Ovary (tissue), 3 donors: ENCODE measurements at regions not wholly inside any gene's neighbourhood (a gene's known extent, or its start where the extent isn't known, plus 50 kb on each side); places are given as distances from the start of the nearest gene placed in this dataset.

Experiments used
- CTCF ChIP-seq, 3 donors: fragments of 450-650 bp in 2 of 3; fragments of 200-600 bp in 1 of 3; IDR thresholded peaks; one replicate each; pipeline versions ENCODE4 v1.5.1 to v1.8.0; 2016 to 2022; ENCODE audit warnings: antibody characterized with exemption in 3 of 3, mild to moderate bottlenecking in 1 of 3
- EP300 ChIP-seq: sonication (generic); formaldehyde crosslinking; IDR thresholded peaks from one replicate; pipeline ENCODE4 v1.6.1; 2017; ENCODE audit warnings: antibody characterized with exemption
- POLR2A ChIP-seq: fragments of 450-650 bp; IDR thresholded peaks from one replicate; pipeline ENCODE4 v1.6.1; 2017; ENCODE audit warnings: antibody characterized with exemption, mild to moderate bottlenecking, moderate library complexity
- donor health status: DM: no; HTN: no; CAD: no.

DNA sequence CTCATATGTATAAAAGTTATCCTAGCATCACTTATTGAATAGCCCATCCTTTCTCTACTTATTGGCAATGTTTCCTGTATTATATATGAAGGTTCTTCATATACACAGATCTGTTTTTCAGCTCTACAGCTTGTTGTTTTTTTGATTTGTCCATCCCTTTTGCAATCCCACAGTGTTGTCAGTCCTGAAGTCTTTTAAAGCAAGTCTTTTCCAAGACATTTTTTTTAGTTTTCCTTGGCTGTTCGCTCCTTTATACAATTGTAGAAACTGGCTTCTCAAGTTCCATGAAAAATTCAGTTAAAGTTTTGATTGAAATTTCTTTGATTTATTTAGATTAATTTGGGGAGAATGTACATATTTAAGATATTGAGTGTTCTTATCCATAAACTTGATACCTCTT, 295.3 kb upstream of the SORL1-AS1 start:
- TF ChIP-seq POLR2A = no peak
- no peak for TF ChIP-seq CTCF (IDR thresholded peaks at IDR 0.05)
- TF ChIP-seq EP300 = no peak
